CD4-positive, alpha-beta T cell treated with Interleukin-21 for 1 hour (primary cell): ENCODE measurements at regions not wholly inside any gene's neighbourhood (a gene's known extent, or its start where the extent isn't known, plus 50 kb on each side); places are given as distances from the start of the nearest gene placed in this dataset.

Source experiments
- DNase-seq: peaks from one replicate; pipeline ENCODE4 v3.0.0-alpha.2; 2020

GRCh38 chr2:122595065-122595464, 839.6 kb downstream of the TSN start:
- no peak for DNase-seq

- DNase-seq, result no peak
These were observed 841.1 kb downstream of the TSN start for GRCh38 chr2:122596598-122596997.

GRCh38 chr2:122598784-122599183, 843.3 kb downstream of the TSN start:
- DNase-seq, result no peak

- no peak for DNase-seq
These were observed 855.6 kb downstream of the TSN start for GRCh38 chr2:122610948-122611609.

- DNase-seq, result no peak
These were observed 867.5 kb downstream of the TSN start for GRCh38 chr2:122622934-122623333.

DNA sequence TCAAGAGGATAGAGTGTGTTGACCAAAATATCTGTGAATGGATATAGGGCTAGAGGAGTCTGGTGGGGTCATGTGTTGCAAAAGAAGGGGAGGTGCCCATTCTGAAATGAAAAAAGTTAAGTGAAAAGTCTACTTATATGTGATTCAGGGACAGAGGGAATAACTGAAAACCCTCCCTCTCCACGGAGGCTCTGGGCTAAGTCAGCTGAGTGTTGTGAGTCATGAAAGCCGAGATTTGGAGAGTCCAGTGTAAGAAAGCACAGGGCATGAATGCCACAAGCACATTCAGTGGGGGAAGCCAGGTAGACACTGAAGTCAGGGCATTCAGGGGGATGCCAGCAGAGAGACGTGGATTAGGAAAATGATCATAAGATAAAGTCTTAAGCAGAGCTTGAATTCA, 871.9 kb downstream of the TSN start:
- DNase-seq, result no peak

DNA sequence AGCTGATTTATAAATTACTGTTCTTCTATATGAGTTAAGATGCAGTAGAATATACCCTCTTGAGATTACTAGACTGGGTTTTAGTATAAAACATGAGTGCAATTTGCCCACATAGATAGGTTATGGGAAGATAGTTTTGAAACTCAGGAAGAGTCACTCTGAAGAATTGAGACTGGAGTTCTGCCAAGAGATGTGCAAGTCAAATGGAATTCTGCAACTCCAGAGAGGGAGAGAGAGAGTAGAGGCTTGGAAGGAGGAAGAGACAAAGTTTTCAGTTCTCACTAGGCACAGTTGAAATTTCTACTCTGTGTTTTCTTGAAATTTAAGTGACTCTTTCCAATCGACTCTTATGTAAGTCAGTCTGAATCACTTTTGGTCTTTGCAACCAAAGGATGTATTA, 878.8 kb downstream of the TSN start:
- no peak for DNase-seq

DNA sequence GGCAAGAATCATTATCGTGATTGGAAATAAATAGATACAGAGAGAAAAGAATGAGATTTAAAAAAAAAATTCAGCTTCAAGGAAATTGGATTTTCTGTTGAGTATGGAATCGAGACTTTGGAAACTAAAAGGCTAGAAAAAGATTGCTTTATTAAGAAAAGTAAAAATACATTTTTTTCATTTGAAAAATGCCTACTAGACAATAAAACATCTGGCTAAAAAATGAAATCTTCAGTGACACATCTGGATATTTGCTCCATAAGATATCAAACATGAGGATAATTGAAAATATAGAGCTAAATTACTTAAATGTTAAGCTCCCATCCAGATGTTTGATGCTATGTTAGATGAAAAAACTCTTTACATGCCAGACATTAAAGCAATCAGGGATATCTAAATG, 879.5 kb downstream of the TSN start:
- no peak for DNase-seq

GRCh38 chr2:122635686-122636085, 880.2 kb downstream of the TSN start:
- DNase-seq, result no peak

- no peak for DNase-seq
These were observed 880.6 kb downstream of the TSN start for GRCh38 chr2:122636097-122636496.

DNA sequence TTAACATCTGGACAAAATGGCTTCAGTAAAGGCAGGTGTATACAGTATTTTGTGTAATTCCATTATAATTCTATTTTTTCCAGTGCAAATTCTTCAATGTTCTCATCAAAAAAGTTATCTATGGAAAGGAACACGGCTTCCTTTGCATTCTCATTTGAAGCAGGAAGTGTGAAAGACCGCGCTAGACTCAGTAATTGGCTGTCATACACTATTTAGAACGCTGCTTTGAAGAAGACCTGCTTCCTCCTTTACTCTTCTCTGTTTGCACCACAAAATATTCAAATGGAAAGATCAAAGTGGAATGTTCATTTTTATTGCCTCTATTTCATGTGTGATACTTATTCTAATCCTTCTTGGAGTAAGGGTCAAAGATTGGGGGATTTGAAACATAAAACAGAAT, 883.7 kb downstream of the TSN start:
- DNase-seq, result no peak

- no peak for DNase-seq
These were observed 884.3 kb downstream of the TSN start for GRCh38 chr2:122639711-122640110.

- DNase-seq, result no peak
These were observed 888.4 kb downstream of the TSN start for GRCh38 chr2:122643725-122644329.

GRCh38 chr2:122651236-122651635, 895.8 kb downstream of the TSN start:
- no peak for DNase-seq

DNA sequence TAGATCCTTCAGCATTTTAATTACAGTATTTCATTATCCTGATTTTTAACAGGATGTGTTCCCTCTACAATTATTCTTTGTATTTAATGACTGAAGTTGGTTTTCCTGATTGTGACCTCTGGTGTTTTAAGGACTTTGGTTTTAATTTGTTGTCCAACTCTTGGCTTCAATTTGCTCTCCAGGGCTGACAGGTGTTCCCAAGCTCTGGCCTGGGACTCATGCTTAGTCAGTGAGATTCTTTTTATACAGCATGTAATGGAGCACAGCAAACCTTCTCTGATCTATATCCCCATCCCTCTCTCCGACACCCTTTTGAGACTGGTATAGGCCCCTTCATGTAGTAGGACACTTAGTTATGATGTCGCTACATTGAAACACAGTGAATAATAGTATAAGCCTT, 896.3 kb downstream of the TSN start:
- no peak for DNase-seq

GRCh38 chr2:122652670-122653069, 897.2 kb downstream of the TSN start:
- no peak for DNase-seq

GRCh38 chr2:122656403-122656802, 901.0 kb downstream of the TSN start:
- no peak for DNase-seq

DNA sequence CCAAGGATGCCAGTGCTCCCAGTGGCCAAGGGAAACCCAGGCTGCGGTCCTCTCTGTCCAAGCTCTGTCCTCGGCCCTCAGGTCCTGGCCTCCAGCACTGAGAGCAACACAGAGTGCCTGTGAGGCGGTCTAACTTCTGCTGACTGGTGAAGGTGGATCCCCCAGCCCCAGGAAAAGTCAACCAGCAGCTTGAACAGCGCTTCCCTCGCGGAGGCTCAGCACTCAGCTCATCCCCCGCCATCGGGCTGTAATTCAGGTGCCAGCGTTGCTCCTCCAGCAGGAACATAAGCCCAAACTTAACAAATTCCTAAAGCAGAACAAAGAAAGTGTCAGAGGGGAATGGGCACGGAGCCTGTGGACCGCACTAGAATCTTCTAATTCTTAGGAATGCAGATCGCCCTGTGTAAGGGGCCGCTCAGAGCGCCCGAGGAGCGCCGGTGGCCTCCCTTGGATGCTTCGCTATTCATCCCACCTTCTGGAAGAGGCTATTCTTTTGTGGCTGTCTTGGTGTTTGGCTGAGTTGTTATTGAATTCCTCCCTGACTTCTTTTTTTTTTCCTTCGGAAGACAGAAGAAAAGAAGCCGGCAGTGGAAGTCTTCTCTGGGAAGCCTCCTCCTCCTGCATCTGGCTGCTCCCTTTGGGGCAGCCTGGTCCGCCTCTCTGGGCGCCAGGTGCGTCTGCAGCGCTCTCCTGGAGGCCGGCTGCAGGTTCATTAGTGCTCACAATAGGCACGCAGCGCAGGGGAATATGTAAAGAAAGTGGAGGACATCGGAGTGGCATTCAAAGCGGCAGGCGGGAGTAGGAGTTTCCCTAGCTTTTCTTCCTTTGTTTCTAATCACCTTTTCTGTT, 905.6 kb downstream of the TSN start:
- DNase-seq, result no peak

- DNase-seq, result no peak
These were observed 908.2 kb downstream of the TSN start for GRCh38 chr2:122663620-122664019.

DNA sequence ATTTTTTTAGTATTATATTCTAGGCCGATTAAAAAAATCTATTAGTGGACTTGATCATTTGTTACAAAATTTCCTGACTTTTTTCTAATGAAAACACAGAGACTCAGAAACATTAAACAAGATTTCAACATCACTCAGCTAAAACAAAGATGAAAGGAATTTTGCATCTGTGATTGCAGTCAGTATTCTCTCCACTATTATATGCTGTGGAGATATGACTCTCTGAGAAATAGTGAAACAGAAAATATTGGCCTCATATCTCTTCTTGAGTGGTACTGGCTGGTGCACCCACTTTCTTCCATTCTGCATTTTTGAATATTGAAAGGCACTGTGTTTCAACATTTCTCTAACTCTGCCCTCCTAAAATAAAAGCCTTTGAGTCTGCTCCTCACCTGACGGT, 914.2 kb downstream of the TSN start:
- no peak for DNase-seq

DNA sequence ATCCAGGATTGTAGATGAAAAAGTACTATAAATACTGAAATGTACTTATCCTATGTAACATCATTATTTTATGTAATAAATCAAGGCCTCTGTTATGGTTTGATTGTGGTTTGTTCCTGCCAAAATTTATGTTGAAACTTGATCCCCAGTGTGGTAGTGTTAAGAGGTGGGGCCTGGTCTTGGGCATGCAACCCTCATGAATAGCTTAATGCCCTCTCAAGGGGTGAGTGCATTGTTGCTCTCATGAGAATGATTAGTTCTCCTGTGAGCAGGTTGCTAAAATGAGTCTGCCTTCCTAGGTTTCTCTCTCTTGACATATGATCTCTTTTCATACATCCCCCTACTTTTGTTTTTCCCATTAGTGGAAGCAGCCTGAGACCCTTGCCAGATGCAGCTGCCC, 915.4 kb downstream of the TSN start:
- no peak for DNase-seq

- no peak for DNase-seq
These were observed 925.2 kb downstream of the TSN start for GRCh38 chr2:122680662-122681061.

DNA sequence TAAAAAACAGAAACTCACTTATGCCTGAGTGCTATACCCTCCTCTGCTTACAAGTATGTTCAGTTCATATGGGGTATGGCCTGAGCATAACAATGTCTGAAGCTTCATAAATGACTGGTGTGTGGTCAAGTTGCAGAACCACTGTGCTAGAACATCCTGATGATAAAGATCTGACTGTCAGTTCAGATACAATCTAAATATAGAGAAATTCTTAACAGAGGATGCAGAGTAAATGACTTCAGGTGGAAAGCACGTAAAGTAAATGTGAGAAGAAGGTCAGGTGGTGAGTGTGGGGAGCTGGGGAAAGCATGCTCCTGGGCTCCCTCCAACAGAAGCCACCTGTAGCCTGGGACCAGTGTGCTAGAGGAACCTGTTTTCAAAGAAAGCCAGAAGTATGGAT, 926.2 kb downstream of the TSN start:
- DNase-seq, result no peak

- no peak for DNase-seq
These were observed 926.9 kb downstream of the TSN start for GRCh38 chr2:122682356-122682755.
